ENCODE measurements at regions not wholly inside any gene's neighbourhood (a gene's known extent, or its start where the extent isn't known, plus 50 kb on each side); places are given as distances from the start of the nearest gene placed in this dataset.
"Not testable (repeated sequence)": the region's sequence is repeated elsewhere in the genome, so short reads cannot be mapped to it uniquely, and the experiment has no call there.

DNA sequence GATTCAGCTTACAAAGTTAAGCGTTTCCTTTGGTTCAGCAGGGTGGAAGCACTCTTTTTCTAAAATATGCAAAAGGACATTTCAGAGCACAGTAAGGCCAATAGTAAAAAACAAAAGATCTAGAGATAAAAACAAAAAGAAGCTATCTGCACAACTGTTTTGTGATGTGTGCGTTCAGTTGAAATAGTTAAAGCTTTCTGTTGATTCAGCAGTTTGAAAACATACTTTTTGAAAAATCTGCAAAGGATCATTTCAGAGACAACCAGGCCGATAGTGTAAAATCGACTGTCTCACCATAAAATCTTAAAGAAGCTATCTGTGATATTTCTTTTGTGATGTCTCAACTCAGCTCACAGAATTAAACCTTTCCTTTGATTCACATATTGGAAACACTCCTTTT lies 300.0 kb upstream of the ALG10B start:
- no peak for DNase-seq (ENCODE audit: low read depth in 3 of 3, low spot score in 1 of 3)

DNA sequence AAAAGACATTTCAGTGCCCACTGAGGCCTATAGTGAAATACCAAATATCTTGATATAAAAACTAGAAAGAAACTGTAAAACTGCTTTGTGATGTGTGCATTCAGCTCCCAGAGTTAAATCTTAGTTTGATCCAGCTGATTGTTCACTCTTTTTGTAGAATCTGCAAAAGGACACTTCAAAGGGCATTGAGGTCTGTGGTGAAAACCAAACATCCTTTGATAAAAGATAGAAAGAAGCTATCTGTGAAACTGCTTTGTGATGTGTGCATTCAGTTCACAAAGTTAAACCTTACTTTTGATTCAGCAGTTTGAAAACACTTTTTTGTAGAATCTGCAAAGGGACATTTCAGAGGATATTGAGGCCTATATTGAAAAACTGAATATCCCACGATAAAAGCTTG lies 290.7 kb upstream of the ALG10B start:
- no peak for DNase-seq (ENCODE audit: low read depth in 3 of 3, low spot score in 1 of 3)

GRCh38 chr12:38053113-38053512 lies 263.5 kb upstream of the ALG10B start:
- DNase-seq (ENCODE audit: low read depth in 3 of 3, low spot score in 1 of 3), result no peak

GRCh38 chr12:38053655-38054464 lies 262.7 kb upstream of the ALG10B start:
- no peak for DNase-seq (ENCODE audit: low read depth in 3 of 3, low spot score in 1 of 3)

DNA sequence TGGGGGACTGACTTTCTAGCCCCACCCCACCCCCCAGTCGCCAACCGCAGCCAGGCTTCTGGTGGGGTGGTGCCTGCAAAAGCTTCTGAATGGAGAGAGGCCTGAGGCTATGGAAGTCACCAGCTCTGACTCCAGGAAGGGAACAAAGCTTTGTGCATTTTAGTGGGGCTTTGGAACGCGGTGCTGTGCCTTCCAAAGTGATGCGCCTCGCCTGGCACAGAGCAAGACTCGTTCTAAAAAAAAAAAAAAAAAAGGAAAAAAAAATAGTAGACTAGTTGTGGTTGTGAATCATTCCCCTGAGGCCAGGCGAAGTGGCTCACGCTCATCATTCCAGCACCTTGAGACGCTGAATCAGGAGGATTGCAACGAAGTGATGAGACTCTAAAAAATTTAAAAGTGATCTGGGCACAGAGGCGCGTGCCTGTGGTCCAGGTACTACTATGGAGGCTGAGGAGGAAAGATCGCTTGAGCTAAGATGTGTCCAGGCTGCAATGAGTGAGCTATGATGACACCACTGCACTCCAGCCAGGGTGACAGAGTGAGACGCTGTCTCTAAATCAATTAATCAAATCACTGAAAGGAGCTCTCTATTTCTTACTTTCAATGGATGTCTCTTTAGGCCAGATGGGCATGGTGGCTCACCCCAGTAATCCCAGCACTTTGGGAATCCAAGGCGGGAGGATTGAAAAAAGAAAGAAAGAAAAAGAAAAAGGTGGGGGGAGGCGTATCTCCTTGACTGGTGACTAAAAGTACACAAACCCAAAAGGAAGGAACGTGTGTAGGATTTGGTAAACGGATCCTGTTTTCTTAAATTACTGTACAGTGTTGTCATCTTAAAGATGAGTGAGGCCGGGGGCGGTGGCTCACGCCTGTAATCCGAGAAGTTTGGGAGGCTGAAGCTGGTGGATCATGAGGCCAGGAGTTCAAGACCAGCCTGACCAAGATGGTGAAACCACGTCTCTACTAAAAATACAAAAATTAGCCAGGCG lies 259.6 kb upstream of the ALG10B start:
- no peak for DNase-seq (ENCODE audit: low read depth in 3 of 3, low spot score in 1 of 3)

GRCh38 chr12:38099686-38100085 lies 216.9 kb upstream of the ALG10B start:
- DNase-seq (ENCODE audit: low read depth in 3 of 3, low spot score in 1 of 3), result no peak

DNA sequence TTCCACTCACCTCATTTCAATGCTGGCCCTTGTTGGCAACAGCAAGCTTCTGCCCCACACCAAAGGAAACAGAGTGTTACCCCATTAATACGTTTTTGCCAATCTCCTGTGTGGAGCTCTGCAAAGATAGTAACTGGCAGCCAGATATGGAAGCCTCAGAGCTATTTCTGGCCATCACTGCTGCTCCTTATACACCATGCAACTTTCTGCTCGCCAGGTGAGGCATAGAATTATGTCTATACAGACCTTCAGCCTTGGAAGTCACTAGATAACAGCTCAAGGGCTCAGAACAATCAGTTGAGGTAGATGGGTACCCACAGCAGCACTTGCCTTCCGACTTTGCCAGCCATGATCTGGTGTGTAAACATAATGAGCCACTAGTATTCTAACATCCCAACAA lies 214.8 kb upstream of the ALG10B start:
- DNase-seq (ENCODE audit: low read depth in 3 of 3, low spot score in 1 of 3), result no peak

GRCh38 chr12:38102197-38102596 lies 214.4 kb upstream of the ALG10B start:
- DNase-seq (ENCODE audit: low read depth in 3 of 3, low spot score in 1 of 3), result no peak

DNA sequence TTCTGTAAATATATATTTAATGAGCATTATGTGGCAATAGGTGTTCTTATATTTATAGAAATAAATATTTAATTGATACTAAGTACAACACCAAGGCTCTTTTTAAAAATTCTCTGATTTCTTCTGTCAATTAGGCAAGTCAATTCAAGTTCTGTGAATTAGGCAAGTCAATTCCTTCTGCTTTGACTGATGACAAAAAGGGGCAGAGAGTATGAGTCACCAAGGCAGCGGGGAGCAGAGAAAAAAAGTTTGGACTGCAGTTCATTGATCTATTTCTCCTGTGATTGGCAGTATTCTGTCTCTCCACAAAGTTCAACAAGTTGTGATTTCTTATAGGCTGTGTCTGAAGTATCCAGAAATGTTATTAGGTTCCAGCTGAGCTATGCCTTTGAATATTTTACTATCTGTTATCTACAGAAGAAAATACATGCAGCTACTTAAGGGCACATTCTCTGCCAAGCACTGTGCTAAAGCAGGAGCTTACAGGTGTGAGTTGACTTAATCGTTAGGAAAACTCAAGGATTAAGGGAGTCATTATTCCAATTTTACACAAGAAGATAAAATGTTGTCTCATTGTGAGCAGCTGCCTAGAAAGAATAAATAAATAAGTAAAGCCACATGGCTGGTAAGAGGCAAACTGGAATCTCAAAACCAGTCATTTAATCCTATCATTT lies 206.4 kb upstream of the ALG10B start:
- no peak for DNase-seq (ENCODE audit: low read depth in 3 of 3, low spot score in 1 of 3)

- DNase-seq (ENCODE audit: low read depth in 3 of 3, low spot score in 1 of 3), result no peak
Measured at GRCh38 chr12:38113991-38114390, 202.6 kb upstream of the ALG10B start.

- no peak for DNase-seq (ENCODE audit: low read depth in 3 of 3, low spot score in 1 of 3)
Measured at GRCh38 chr12:38116968-38117367, 199.6 kb upstream of the ALG10B start.

GRCh38 chr12:38118632-38119031 lies 197.9 kb upstream of the ALG10B start:
- no peak for DNase-seq (ENCODE audit: low read depth in 3 of 3, low spot score in 1 of 3)

DNA sequence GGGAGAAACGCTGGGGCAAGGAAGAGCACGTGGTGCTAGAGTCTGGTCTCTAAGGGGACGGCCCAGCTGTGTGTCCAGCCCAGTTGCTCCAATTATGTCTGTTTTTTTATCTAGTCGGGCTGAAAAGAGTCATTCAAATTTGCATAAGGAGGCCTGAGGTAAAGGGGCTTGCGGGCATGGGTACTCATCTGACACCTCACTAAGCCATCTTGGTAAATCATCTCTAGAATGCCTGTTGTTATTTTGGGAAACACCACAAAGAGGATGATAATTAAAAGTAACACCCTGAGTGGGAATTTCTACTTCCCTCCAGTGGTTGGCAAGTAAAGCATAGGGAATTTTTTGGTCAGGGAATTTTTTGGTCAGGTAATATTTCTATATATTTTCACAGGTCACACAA lies 196.1 kb upstream of the ALG10B start:
- DNase-seq (ENCODE audit: low read depth in 3 of 3, low spot score in 1 of 3), result no peak

DNA sequence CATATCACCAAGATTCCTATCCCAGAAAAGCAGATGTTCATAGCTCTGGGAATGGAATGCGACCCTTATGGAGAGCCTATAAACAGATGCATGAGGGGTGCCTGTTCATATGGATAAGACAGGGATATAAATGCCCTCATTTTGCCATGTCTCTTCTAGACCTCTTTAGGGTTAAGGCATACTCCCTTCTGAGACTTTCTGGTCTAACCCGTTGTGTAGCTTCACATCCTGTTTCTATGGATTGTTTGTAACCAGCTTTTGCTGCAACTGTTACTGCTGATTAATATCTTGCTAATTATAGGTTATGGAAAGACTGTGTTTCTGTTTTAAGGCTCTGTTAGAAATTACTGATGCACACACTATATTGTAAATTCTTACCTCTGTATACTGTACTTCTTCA lies 193.5 kb upstream of the ALG10B start:
- not testable (repeated sequence) for DNase-seq (ENCODE audit: low read depth in 3 of 3, low spot score in 1 of 3)

DNA sequence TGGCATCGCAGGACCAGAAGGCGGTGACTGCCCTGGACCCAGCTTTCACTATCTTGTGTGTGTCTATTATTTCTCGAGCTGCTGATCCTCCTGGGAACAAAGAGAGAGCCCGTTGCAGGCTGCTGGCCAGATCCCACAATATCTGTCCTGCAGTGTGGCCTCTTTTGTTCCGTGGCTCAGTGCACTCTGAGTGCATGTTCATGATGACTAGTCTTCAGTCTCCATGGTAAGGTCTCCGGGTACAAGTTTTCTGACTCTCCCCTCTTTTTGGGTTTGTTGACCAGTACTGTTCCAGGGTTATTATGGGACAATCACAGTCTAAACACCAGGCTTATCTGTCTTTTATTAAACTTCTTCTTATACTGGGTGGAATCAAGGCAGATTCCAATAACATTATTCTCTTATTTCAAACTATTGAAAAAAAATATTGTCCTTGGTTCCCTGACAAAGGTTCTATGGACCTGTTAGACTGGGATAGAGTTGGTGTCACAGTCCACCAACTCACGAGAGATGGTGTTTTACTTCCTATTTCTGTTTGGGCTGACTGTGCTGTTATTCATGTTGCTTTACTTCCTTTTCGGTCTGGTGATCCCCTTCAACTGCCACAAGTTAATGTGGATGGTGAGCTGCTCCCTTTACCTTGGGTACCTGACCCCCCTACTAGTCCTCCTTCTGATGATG lies 192.9 kb upstream of the ALG10B start:
- DNase-seq (ENCODE audit: low read depth in 3 of 3, low spot score in 1 of 3), result no peak

DNA sequence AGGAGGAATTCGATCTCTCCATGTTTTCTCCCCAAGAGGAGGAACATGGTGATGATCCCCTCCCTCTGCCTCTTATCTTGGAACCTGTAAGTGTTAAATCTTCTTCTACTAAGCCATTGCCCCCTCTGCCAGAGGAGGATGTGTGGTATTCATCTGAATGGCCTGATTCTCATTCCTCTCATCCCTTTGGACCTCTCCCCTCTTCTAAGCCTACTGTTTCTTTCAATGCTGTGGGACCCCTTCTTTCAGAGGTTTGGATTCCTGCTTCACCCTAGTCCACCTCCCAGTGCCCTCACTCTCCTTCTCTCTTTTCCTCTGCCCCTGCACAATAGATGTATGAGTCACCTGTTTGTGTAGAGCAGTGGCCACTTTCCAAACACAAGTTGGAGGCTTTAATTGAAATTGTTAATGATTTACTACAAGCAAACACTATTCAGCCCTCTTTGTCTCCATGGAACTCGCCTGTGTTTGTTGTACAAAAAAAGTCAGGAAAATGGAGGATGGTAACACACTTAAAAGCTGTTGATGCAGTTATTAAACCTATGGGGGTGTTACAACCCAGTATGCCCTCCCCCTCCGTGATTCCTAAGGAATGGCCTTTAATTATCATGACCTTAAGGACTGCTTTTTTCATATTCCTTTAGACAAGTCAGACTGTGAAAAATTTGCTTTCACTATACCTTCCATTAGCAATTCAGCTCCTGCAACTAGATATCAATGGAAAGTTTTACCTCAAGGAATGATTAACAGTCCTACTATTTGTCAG lies 192.1 kb upstream of the ALG10B start:
- no peak for DNase-seq (ENCODE audit: low read depth in 3 of 3, low spot score in 1 of 3)

DNA sequence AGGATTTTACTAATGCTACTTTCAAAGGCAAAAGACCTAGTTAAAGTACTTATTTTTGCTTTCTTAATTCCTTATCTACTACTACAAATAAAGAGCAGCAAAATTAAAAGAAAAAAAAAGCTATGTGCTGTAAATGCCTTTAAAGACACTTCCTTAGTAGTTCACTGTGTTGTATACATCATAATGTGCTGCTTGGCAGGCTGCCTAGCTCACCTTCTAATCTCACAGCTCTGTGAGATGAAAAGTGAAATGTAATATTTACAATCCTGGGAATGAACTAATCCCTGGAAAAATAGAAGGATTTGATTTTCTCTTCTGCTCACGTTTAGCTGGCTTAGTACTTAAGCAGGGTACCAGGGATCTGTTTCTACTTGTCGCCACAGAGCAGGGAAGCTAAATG lies 184.4 kb upstream of the ALG10B start:
- no peak for DNase-seq (ENCODE audit: low read depth in 3 of 3, low spot score in 1 of 3)

DNA sequence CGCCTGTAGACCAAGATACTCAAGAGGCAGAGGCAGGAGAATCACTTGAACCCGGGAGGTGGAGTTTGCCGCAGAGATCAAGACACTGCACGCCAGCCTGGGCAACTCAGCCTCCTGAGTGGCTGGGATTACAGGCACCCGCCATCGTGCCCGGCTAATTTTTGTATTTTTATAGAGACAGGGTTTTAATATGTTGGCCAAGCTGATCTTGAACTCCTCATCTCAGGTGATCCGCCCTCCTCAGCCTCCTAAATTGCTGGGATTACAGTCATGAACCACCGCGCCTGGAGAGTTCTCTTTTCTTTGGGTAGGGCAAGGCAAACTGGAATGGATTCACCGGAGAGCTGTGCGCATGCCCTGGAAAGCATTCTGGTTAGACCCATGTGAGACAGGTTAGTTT lies 179.3 kb upstream of the ALG10B start:
- DNase-seq (ENCODE audit: low read depth in 3 of 3, low spot score in 1 of 3), result no peak

DNA sequence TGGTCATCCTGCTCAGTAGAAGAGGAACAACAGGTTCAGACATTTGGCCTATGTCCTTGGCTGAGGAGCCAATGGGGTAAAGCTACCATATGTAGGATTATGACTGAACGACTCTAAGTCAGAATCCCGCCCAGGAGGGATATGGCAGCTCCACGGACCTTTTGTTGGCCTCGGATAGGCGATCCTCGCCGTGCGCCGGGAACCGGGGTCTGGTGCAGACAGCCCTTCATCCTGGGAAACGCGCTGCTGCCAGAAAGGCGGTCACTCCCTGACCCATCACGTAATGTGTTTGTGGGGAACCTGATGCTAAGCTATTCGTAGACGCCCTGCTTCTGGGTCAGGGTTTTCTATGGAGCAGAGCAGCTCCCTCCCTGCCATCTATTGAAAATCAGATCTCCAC lies 178.9 kb upstream of the ALG10B start:
- no peak for DNase-seq (ENCODE audit: low read depth in 3 of 3, low spot score in 1 of 3)
